Activated T-helper 2 cell treated with anti-CD3 and anti-CD28 coated beads, Interferon-gamma antibody, Interleukin-2, Interleukin-4, amounts not matched to agents 10 μg/mL and 5 μg/mL and 100 μg/mL, durations not matched to agents 14 hours and 24 hours and 36 hours (primary cell): ENCODE measurements at regions not wholly inside any gene's neighbourhood (a gene's known extent, or its start where the extent isn't known, plus 50 kb on each side); places are given as distances from the start of the nearest gene placed in this dataset.

ENCODE experiments used
- DNase-seq: peaks from one replicate; pipeline ENCODE4 v3.0.0; 2021; ENCODE audit warnings: low spot score
- H3K27ac Mint-ChIP-seq: one replicate; pipeline ENCODE4 v1.8.0; 2021; ENCODE audit warnings: mixed read lengths
- H3K27me3 Mint-ChIP-seq: one replicate; pipeline ENCODE4 v1.8.0; 2021; ENCODE audit warnings: low read depth, mixed read lengths
- H3K36me3 Mint-ChIP-seq: one replicate; pipeline ENCODE4 v1.8.0; 2021; ENCODE audit warnings: low read depth, mixed read lengths
- H3K4me1 Mint-ChIP-seq: one replicate; pipeline ENCODE4 v1.8.0; 2021; ENCODE audit warnings: low read depth, mixed read lengths
- H3K4me3 Mint-ChIP-seq: one replicate; pipeline ENCODE4 v1.8.0; 2021; ENCODE audit warnings: low read depth, mild to moderate bottlenecking, moderate library complexity, mixed read lengths
- H3K9me3 Mint-ChIP-seq: one replicate; pipeline ENCODE4 v1.8.0; 2021; ENCODE audit warnings: mixed read lengths
- intact Hi-C: fragments of 100-400 bp; cut with micrococcal nuclease; formaldehyde crosslinking; loops from one replicate; pipeline ENCODE4 v1.15.1; 2023

DNA sequence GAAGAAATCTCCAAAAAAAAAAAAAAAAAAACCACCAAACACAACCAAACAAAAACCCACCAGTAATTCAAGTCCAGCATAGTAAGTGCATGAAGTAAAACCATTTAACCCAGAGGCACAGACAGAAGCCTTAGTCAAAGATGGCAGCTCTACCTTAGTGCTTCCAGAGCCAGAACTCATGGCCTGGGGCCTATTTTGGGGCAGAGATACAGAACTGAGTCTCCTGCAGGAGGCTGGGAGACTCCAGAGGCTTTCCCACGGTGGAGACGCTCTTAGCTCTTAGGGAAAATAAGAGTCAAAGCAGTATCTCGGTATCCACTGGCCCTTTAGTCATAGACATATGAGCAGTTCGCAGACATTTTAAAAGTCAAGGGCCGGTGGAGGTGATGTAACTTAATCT is 129.5 kb downstream of the GPX5 start:
- H3K9me3 Mint-ChIP-seq, result peaks cover 4% of the 10 kb centered on the region
- no peaks in the 10 kb centered on the region for H3K36me3 Mint-ChIP-seq
- peaks cover 27% of the 10 kb centered on the region for H3K4me1 Mint-ChIP-seq
- no peak overlapping the region for H3K4me3 Mint-ChIP-seq
- no peak for DNase-seq
- intact Hi-C loops, result loop anchor here (5.0 kb wide), 1 partner anchor 287 kb away; no protein-coding TSS in a partner anchor
- no peak overlapping the region for H3K27ac Mint-ChIP-seq
- H3K27me3 Mint-ChIP-seq, result peaks cover 63% of the 10 kb centered on the region

DNA sequence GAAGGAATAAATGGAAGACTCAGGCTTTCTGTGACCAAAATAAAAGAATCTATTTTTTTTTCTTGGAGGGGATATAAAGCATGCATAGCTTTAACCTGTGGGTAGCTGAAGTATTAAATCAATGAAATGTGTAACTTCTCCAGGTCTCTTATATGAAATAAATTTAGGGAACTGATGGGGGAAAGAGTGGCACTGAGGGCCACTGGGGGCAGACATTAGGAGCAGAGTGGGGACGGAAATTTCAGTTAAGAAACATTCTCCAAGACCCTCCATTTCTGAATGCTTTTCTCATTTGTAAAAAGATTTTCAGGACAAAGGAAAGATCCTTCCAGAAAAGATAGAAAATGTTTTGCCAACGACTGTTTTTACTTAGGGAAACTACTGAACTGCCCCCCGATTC is 131.0 kb downstream of the GPX5 start:
- Mint-ChIP-seq H3K27ac (no peak overlapping the region), H3K4me3 (no peak overlapping the region), H3K9me3 (peaks cover 4% of the 10 kb centered on the region), H3K4me1 (peaks cover 26% of the 10 kb centered on the region), H3K27me3 (peaks cover 61% of the 10 kb centered on the region), H3K36me3 (no peaks in the 10 kb centered on the region)
- intact Hi-C loops, result loop anchor here (5.0 kb wide), 1 partner anchor 286 kb away; no protein-coding TSS in a partner anchor
- no peak for DNase-seq

DNA sequence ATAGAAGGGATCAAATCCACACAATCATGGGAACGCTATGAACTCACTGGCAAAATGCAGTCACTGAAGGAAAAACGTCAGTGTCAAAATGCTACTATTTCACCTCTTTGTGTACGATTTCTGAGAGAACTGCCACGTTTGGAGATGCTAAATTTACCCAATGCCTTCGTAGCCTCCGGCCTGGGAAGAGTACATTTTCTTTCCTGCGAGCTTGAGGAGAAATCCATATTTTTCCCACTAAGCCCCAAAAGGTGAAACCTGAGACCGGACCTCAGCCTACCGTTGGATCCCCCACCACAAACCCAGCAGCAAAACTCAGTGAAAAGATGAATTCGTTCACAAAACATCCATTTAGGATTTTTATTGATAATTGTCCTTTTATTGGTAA is 131.7 kb downstream of the GPX5 start:
- Mint-ChIP-seq H3K36me3 (no peaks in the 10 kb centered on the region), H3K27ac (peak overlapping the region; percentile 12), H3K27me3 (peaks cover 56% of the 10 kb centered on the region), H3K9me3 (peaks cover 4% of the 10 kb centered on the region), H3K4me1 (peaks cover 26% of the 10 kb centered on the region), H3K4me3 (peak overlapping the region; percentile 80)
- no peak for DNase-seq
- intact Hi-C loops, result loop anchor here (5.0 kb wide), 1 partner anchor 285 kb away; no protein-coding TSS in a partner anchor

- Mint-ChIP-seq H3K27me3 (peaks cover 59% of the 10 kb centered on the region), H3K4me1 (peaks cover 26% of the 10 kb centered on the region), H3K27ac (peak overlapping the region; percentile 47), H3K36me3 (no peaks in the 10 kb centered on the region), H3K9me3 (peaks cover 4% of the 10 kb centered on the region), H3K4me3 (peak overlapping the region; percentile 80)
- DNase-seq, result peak; percentile 31
- intact Hi-C loops, result loop anchor here (1.0 to 5.0 kb wide), 2 partner anchors 10 to 284 kb away; no protein-coding TSS in a partner anchor
Observed at GRCh38 chr6:28657769-28658465, 132.2 kb downstream of the GPX5 start.

- peak overlapping the region; percentile 47 for H3K27ac Mint-ChIP-seq
- intact Hi-C loops, result loop anchor here (1.0 to 5.0 kb wide), 2 partner anchors 10 to 284 kb away; no protein-coding TSS in a partner anchor
- peak overlapping the region; percentile 80 for H3K4me3 Mint-ChIP-seq
- peaks cover 26% of the 10 kb centered on the region for H3K4me1 Mint-ChIP-seq
- no peaks in the 10 kb centered on the region for H3K36me3 Mint-ChIP-seq
- peaks cover 61% of the 10 kb centered on the region for H3K27me3 Mint-ChIP-seq
- H3K9me3 Mint-ChIP-seq, result peaks cover 4% of the 10 kb centered on the region
- DNase-seq, result no peak
Observed at GRCh38 chr6:28658475-28659249, 133.0 kb downstream of the GPX5 start.

- no peaks in the 10 kb centered on the region for H3K36me3 Mint-ChIP-seq
- peaks cover 59% of the 10 kb centered on the region for H3K27me3 Mint-ChIP-seq
- no peak for DNase-seq
- H3K4me1 Mint-ChIP-seq, result peaks cover 26% of the 10 kb centered on the region
- no peak overlapping the region for H3K27ac Mint-ChIP-seq
- peak overlapping the region; percentile 80 for H3K4me3 Mint-ChIP-seq
- peaks cover 4% of the 10 kb centered on the region for H3K9me3 Mint-ChIP-seq
- intact Hi-C loops, result loop anchor here (5.0 kb wide), 1 partner anchor 283 kb away; no protein-coding TSS in a partner anchor
Observed at GRCh38 chr6:28659250-28659566, 133.5 kb downstream of the GPX5 start.

DNA sequence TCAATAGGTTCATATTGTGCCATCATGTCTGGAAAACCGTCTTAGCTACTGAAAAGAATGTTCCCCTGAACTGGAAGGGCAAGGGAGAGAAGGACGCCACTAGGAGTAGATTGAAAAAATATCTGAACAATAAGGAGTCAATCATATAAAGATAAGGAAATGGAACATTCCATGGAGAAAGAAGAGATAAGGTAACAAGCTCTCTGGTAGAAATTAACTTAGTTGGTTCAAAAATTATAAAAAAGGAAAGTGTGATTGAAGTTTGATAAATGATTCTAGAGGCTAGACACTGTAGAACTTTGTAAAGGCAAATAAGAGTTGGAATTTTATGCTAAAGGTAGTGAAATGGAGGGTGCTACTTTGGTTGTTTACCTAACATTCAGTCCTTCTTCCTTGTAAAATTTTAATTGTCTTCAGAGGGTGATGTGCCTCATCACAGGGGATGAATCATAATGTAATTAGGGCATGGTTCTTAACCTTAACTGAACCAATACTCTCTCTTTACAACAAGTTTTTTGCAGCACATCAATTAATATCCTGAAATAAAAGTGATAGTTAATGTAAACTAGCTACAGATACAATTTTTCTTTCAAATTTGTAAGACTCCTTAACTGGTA is 135.5 kb downstream of the GPX5 start:
- Mint-ChIP-seq H3K27me3 (peaks cover 50% of the 10 kb centered on the region), H3K27ac (no peak overlapping the region), H3K36me3 (no peaks in the 10 kb centered on the region), H3K4me1 (peaks cover 26% of the 10 kb centered on the region), H3K9me3 (peaks cover 4% of the 10 kb centered on the region), H3K4me3 (no peak overlapping the region)
- intact Hi-C loops, result no loop called here
- no peak for DNase-seq

GRCh38 chr6:28664870-28665396 is 139.3 kb downstream of the GPX5 start:
- Mint-ChIP-seq H3K4me3 (no peak overlapping the region), H3K4me1 (no peaks in the 10 kb centered on the region), H3K36me3 (no peaks in the 10 kb centered on the region), H3K27me3 (peaks cover 20% of the 10 kb centered on the region), H3K27ac (no peak overlapping the region), H3K9me3 (no peaks in the 10 kb centered on the region)
- intact Hi-C loops, result no loop called here
- no peak for DNase-seq

- H3K27ac Mint-ChIP-seq, result no peak overlapping the region
- DNase-seq, result no peak
- H3K4me3 Mint-ChIP-seq, result no peak overlapping the region
- H3K9me3 Mint-ChIP-seq, result no peaks in the 10 kb centered on the region
- intact Hi-C loops, result no loop called here
- peaks cover 47% of the 10 kb centered on the region for H3K27me3 Mint-ChIP-seq
- H3K36me3 Mint-ChIP-seq, result no peaks in the 10 kb centered on the region
- peaks cover 12% of the 10 kb centered on the region for H3K4me1 Mint-ChIP-seq
Observed at GRCh38 chr6:28673417-28673786, 147.7 kb downstream of the GPX5 start.

DNA sequence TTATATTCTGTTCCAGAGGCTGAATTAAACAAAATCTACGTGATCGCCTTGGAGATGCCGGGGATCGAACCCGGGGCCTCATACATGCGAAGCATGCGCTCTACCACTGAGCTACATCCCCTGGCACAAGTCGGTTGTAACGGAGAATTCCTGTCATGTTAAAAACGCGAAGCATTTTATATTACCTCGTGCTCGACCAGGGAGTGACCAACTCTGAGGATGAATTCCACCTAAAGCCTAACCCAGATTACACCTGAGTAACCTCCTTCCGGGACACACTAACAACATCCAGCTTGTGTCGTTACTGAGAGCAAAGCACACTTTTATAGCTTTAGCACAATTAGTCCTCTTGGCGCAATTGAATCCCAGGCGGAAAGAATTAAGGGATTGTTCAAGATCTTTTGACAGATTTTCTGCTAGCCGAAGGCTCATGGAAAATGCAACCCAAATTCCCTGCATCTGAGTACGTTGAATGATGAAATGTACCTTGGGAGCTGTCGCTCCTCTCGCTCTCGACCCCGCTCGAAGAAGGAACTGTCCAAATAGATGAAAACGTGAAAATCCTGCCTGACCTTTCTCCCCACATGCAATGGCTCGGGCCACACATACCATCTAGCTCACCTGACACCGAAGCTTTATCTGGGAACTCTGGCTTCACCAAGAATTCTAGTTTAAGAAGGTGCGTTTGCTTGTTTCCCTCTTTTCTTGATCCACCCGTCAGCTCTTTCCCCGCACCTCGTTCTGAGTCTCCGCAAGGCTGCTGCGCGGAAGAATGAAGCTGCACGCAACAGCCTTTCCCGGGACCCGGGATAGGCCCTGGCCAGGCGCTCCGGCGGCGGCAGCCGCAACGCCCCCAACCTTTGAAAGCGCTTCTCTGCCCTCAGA is 148.3 kb downstream of the GPX5 start:
- peaks cover 49% of the 10 kb centered on the region for H3K27me3 Mint-ChIP-seq
- intact Hi-C loops, result no loop called here
- no peaks in the 10 kb centered on the region for H3K36me3 Mint-ChIP-seq
- peak; percentile 18 for DNase-seq
- H3K27ac Mint-ChIP-seq, result peak overlapping the region; percentile 52
- no peaks in the 10 kb centered on the region for H3K9me3 Mint-ChIP-seq
- H3K4me3 Mint-ChIP-seq, result peak overlapping the region; percentile 83
- H3K4me1 Mint-ChIP-seq, result peaks cover 12% of the 10 kb centered on the region

DNA sequence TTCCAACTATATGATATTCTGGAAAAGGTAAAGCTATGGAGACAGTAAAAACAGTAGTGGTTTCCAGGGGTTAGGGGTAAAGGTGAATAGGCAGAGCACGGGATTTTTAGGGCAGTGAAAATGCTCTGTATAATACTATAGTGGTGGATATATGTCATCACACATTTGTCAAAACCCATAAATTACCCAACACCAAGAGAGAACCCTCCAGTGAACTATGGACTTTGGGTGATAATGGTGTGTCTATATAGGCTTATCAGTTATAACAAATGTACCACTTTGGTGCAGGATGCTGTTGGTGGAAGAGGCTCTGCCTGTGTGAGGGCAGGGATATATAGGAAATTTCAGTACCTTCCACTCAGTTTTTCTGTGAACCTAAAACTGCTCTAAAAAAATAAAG is 149.9 kb downstream of the GPX5 start:
- Mint-ChIP-seq H3K27me3 (peaks cover 52% of the 10 kb centered on the region), H3K4me1 (peaks cover 12% of the 10 kb centered on the region), H3K36me3 (no peaks in the 10 kb centered on the region), H3K9me3 (no peaks in the 10 kb centered on the region), H3K27ac (no peak overlapping the region), H3K4me3 (no peak overlapping the region)
- intact Hi-C loops, result no loop called here
- DNase-seq, result no peak

GRCh38 chr6:28682542-28682941 is 156.9 kb downstream of the GPX5 start:
- no peak for DNase-seq
- Mint-ChIP-seq H3K27me3 (peaks cover 67% of the 10 kb centered on the region), H3K36me3 (no peaks in the 10 kb centered on the region), H3K9me3 (no peaks in the 10 kb centered on the region), H3K27ac (no peak overlapping the region), H3K4me1 (peaks cover 18% of the 10 kb centered on the region), H3K4me3 (no peak overlapping the region)
- intact Hi-C loops, result loop anchor here (5.0 kb wide), 1 partner anchor 185 kb away; no protein-coding TSS in a partner anchor
